ENCODE measurements at regions not wholly inside any gene's neighbourhood (a gene's known extent, or its start where the extent isn't known, plus 50 kb on each side); places are given as distances from the start of the nearest gene placed in this dataset.

DNA sequence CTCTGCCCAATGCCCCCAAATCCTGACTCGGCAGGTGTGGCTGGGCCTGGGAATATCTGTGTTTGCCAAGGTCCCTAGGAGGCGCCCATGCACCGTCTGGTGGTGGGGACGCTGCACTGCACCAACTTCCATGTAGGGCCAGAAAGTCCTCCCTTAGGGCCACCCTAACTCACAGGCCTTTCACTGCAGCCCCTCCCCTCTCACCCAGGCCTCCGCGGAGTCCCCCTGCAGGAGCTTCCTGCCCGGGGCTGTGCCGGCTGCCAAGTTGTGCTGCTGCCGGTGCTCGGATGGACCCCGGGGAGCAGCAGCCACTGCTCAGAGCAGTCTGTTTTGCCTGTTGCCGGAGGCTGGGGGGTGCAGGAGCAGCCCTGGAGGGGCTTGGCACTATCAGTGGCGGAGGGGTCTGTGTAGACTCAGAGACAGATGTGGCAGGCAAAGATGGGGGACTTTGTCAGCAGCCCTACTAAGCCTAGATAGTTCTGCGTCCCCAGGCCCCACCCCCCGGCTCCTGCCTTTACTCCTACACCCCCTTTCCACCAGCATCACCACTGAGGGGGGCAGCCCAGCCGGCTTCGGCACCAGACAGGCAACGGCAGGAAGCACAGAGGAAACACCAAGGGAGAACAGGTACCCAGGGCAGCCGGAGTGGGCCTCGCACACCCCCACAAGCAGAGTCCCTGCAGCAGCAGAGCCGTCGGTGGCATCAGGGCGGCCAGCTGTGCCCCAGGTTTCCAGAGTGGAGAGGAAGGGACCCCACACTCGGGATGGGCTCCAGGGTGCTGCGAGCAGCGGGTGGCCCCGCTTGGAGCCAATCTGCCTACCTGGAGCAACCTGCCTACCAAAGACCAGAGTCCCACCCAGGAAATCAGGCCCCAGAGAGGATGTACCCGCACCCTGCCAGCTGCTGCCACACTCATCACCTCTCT, 124.3 kb downstream of the TRIM29 start:
- DNase-seq (ENCODE audit: low spot score): peak; percentile 72

- no peak for DNase-seq (ENCODE audit: low spot score)
These were observed 125.7 kb downstream of the TRIM29 start for GRCh38 chr11:120012245-120012644.

- DNase-seq (ENCODE audit: low spot score): no peak
These were observed 126.1 kb downstream of the TRIM29 start for GRCh38 chr11:120011836-120012235.

- DNase-seq (ENCODE audit: low spot score): no peak
These were observed 127.1 kb downstream of the TRIM29 start for GRCh38 chr11:120010775-120011174.

GRCh38 chr11:120009938-120010337, 128.0 kb downstream of the TRIM29 start:
- no peak for DNase-seq (ENCODE audit: low spot score)

- no peak for DNase-seq (ENCODE audit: low spot score)
These were observed 130.8 kb downstream of the TRIM29 start for GRCh38 chr11:120007144-120007543.

DNA sequence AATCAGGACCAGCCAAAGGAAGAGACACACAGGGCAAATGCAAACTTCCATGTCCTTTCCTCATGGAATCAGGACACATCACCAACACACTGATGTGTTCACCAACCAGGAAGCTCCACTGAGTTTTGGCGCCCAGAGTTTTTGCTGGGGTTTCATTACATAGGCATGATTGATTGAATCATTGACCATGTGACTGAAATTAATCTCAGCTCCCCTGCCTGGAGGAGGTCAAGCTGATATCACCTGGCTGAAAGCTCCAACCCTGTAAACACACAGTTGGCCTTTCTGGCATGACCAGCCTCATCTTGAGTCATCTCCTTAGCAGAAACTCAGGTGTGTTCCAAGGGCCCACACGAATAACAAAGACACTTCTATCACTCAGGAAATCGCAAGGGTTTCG, 133.2 kb downstream of the TRIM29 start:
- DNase-seq (ENCODE audit: low spot score): no peak

DNA sequence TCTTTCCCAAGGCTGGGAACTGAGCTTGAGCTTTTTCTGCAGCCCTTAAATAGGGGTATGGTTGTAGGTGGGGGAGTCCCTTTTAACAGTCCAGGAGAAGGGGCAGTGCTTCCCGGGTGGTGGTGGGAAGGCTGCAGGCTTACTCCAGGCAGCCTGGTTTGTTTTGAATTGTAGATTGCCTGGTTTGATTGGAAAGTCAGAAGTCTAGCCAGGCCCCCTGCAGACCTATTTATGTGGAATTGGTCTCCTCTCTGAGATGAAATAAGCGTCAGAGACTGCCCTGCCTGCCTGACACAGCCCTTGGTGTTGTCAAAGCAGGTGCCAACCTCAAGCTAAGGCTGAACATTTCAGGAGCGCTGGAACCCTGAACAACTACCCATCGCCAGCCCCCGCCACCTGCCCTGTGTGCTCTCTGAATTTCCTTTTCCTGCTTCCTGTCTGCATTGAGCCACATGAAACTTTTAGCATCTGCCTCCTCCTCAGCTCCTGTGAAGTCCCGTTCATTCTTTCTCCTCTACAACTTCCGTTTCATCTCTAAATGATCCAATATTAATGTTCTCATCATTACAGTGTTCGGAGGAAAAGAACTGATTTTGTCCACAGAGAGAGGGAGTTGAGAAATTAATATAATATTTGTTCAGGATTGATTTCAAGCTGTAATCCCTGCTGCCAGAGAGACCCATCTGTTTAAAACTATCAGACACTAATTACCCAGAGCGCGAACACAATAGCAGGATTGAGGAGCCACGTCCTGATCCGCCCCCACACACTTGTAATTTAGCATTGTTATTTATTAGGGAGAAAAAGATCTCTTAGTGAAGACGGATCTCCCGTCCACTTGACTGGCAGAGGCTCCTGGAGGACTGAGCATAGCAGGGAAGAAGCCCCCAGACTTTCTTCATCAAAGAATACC, 136.5 kb downstream of the TRIM29 start:
- no peak for DNase-seq (ENCODE audit: low spot score)

DNA sequence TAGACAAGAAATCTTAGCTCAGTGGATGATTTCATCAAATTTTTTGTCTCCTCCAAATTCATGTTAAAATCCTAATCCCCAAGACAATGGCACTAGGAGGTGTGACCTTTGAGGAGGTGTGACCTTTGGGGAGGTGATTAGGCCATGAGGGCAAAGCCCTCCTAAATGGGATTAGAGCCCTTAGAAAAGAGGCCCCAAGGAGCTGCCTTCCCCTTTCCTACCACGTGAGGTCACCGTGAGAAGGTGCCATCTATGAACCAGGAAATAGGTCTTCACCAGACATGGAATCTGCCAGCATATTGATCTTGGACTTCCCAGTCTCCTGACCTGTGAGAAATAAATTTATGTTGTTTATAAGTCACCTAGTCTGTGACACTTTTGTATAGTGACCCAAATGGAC, 138.7 kb downstream of the TRIM29 start:
- no peak for DNase-seq (ENCODE audit: low spot score)

- DNase-seq (ENCODE audit: low spot score): no peak
These were observed 141.4 kb downstream of the TRIM29 start for GRCh38 chr11:119996556-119996955.

GRCh38 chr11:119995730-119996491, 142.0 kb downstream of the TRIM29 start:
- no peak for DNase-seq (ENCODE audit: low spot score)

GRCh38 chr11:119993722-119994121, 144.2 kb downstream of the TRIM29 start:
- no peak for DNase-seq (ENCODE audit: low spot score)

- no peak for DNase-seq (ENCODE audit: low spot score)
These were observed 145.5 kb downstream of the TRIM29 start for GRCh38 chr11:119992171-119993051.

GRCh38 chr11:119991669-119992068, 146.2 kb downstream of the TRIM29 start:
- DNase-seq (ENCODE audit: low spot score): no peak

GRCh38 chr11:119991022-119991404, 146.9 kb downstream of the TRIM29 start:
- DNase-seq (ENCODE audit: low spot score): no peak

- DNase-seq (ENCODE audit: low spot score): no peak
These were observed 147.4 kb downstream of the TRIM29 start for GRCh38 chr11:119990309-119991021.

DNA sequence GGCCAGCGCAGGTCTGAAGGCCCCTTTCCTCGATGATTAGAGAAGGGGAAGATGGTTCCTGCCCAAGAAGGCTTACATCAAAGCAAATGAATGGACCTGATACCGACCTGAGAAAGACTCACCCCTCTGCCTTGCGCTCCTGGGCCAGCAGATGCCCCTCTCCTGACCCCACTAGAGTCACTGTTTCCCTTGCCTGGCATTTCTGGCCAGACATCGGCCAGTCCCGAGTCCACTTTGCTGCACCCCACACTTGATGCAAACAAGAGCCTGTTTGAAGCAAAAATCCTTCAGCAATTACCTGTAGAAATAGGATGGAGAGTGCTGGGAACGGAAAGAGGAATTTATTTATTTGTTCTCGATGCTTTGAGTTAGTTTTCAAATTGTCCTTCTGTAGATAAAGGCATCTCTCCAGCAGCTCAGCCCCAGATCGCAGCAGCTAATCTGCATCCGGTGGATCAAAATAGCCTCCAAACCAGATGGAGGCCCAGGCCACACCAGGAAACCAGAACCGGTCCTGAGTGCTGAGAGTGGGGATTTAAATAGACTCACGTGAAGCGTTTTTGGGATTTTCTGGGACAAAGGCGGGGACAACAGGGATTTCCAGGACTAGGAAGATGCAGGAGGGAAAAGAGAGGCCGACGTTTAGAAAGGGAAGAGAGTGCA, 148.6 kb downstream of the TRIM29 start:
- peak; percentile 45 for DNase-seq (ENCODE audit: low spot score)

DNA sequence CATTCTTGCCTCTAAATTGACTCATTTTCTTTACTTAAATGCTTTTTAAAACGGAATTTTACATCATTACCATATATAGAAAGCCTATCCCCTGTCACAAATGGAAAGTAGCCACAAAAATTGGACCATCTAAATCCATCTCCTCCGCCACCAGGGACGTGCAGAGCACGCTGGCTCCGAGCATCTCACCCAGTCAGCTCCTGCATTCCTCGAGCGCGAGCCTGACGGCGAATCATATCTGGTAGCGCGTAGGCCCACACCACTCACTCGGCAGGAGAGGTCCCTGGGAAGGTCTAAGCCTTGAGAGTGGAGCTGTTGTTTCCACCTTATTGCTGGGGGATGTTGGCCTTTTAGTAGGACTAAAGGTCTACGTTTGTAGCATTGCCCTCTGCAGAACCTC, 152.4 kb downstream of the TRIM29 start:
- DNase-seq (ENCODE audit: low spot score): no peak

GRCh38 chr11:119983816-119984215, 154.1 kb downstream of the TRIM29 start:
- no peak for DNase-seq (ENCODE audit: low spot score)

All from umbilical cord (tissue), 1 donor.